Activated T-cell treated with anti-CD3 and anti-CD28 coated beads, Interleukin-2, amount 50 U/mL, for 4 hours (primary cell): ENCODE measurements at regions not wholly inside any gene's neighbourhood (a gene's known extent, or its start where the extent isn't known, plus 50 kb on each side); places are given as distances from the start of the nearest gene placed in this dataset.

Experiments
- ATAC-seq, 2 donors: fragments of 200-7000 bp; cut with Tn5 transposase; one replicate each; pipeline ENCODE4 v1.10.0; 2021
- DNase-seq: peaks from one replicate; pipeline ENCODE4 v3.0.0-alpha.2; 2020
- H3K27me3 Mint-ChIP-seq: one replicate; pipeline ENCODE4 v1.8.0; 2021; ENCODE audit warnings: low read depth, mixed read lengths
- H3K36me3 Mint-ChIP-seq: one replicate; pipeline ENCODE4 v1.8.0; 2022; ENCODE audit warnings: mixed read lengths; ENCODE audit not compliant: insufficient read depth
- H3K4me1 Mint-ChIP-seq: one replicate; pipeline ENCODE4 v1.8.0; 2021; ENCODE audit warnings: low read depth, mixed read lengths
- H3K4me3 Mint-ChIP-seq: one replicate; pipeline ENCODE4 v1.8.0; 2021; ENCODE audit warnings: mild to moderate bottlenecking, moderate library complexity, mixed read lengths
- H3K9me3 Mint-ChIP-seq: one replicate; pipeline ENCODE4 v1.8.0; 2021; ENCODE audit warnings: mixed read lengths

GRCh38 chr3:40658305-40658704 lies 133.5 kb downstream of the ZNF621 start:
- no peak for DNase-seq
- Mint-ChIP-seq H3K4me3 (no peak overlapping the region), H3K27me3 (peaks cover 9% of the 10 kb centered on the region), H3K9me3 (peaks cover 9% of the 10 kb centered on the region), H3K36me3 (no peaks in the 10 kb centered on the region), H3K4me1 (no peaks in the 10 kb centered on the region)
- ATAC-seq: no peak

GRCh38 chr3:40660554-40660953 lies 135.8 kb downstream of the ZNF621 start:
- H3K27me3 Mint-ChIP-seq: peaks cover 12% of the 10 kb centered on the region
- peaks cover 9% of the 10 kb centered on the region for H3K9me3 Mint-ChIP-seq
- ATAC-seq (no peak), DNase-seq (no peak)
- H3K4me1 Mint-ChIP-seq: no peaks in the 10 kb centered on the region
- no peak overlapping the region for H3K4me3 Mint-ChIP-seq
- no peaks in the 10 kb centered on the region for H3K36me3 Mint-ChIP-seq

GRCh38 chr3:40661284-40661683 lies 136.5 kb downstream of the ZNF621 start:
- Mint-ChIP-seq H3K4me3 (no peak overlapping the region), H3K36me3 (no peaks in the 10 kb centered on the region), H3K4me1 (no peaks in the 10 kb centered on the region), H3K27me3 (peaks cover 16% of the 10 kb centered on the region), H3K9me3 (peaks cover 9% of the 10 kb centered on the region)
- no peak for DNase-seq
- ATAC-seq: no peak

GRCh38 chr3:40663280-40663679 lies 138.5 kb downstream of the ZNF621 start:
- no peak overlapping the region for H3K4me3 Mint-ChIP-seq
- no peaks in the 10 kb centered on the region for H3K4me1 Mint-ChIP-seq
- DNase-seq: no peak
- H3K9me3 Mint-ChIP-seq: peaks cover under 1% of the 10 kb centered on the region
- H3K27me3 Mint-ChIP-seq: peaks cover 12% of the 10 kb centered on the region
- no peaks in the 10 kb centered on the region for H3K36me3 Mint-ChIP-seq
- ATAC-seq: no peak

GRCh38 chr3:40669176-40669575 lies 144.4 kb downstream of the ZNF621 start:
- Mint-ChIP-seq H3K4me1 (no peaks in the 10 kb centered on the region), H3K4me3 (no peak overlapping the region), H3K9me3 (no peaks in the 10 kb centered on the region), H3K27me3 (peaks cover 15% of the 10 kb centered on the region), H3K36me3 (no peaks in the 10 kb centered on the region)
- no peak for DNase-seq
- ATAC-seq: no peak

GRCh38 chr3:40672861-40673260 lies 148.1 kb downstream of the ZNF621 start:
- DNase-seq (no peak), ATAC-seq (no peak)
- no peaks in the 10 kb centered on the region for H3K36me3 Mint-ChIP-seq
- H3K4me3 Mint-ChIP-seq: no peak overlapping the region
- H3K27me3 Mint-ChIP-seq: peaks cover 15% of the 10 kb centered on the region
- H3K4me1 Mint-ChIP-seq: no peaks in the 10 kb centered on the region
- peaks cover 4% of the 10 kb centered on the region for H3K9me3 Mint-ChIP-seq

- H3K4me3 Mint-ChIP-seq: no peak overlapping the region
- peaks cover 4% of the 10 kb centered on the region for H3K9me3 Mint-ChIP-seq
- H3K4me1 Mint-ChIP-seq: no peaks in the 10 kb centered on the region
- no peak for DNase-seq
- H3K36me3 Mint-ChIP-seq: no peaks in the 10 kb centered on the region
- peaks cover 4% of the 10 kb centered on the region for H3K27me3 Mint-ChIP-seq
- ATAC-seq: no peak
Observed at GRCh38 chr3:40677321-40677720, 152.6 kb downstream of the ZNF621 start.

GRCh38 chr3:40677749-40678148 lies 153.0 kb downstream of the ZNF621 start:
- no peak for DNase-seq
- Mint-ChIP-seq H3K4me1 (no peaks in the 10 kb centered on the region), H3K36me3 (no peaks in the 10 kb centered on the region), H3K4me3 (no peak overlapping the region), H3K9me3 (peaks cover 4% of the 10 kb centered on the region), H3K27me3 (peaks cover 4% of the 10 kb centered on the region)
- ATAC-seq: no peak

GRCh38 chr3:40679290-40679689 lies 154.5 kb downstream of the ZNF621 start:
- no peak for ATAC-seq
- Mint-ChIP-seq H3K9me3 (peaks cover 4% of the 10 kb centered on the region), H3K27me3 (peaks cover 5% of the 10 kb centered on the region), H3K4me1 (no peaks in the 10 kb centered on the region), H3K4me3 (no peak overlapping the region), H3K36me3 (no peaks in the 10 kb centered on the region)
- DNase-seq: no peak

- DNase-seq: no peak
- H3K4me1 Mint-ChIP-seq: no peaks in the 10 kb centered on the region
- H3K4me3 Mint-ChIP-seq: no peak overlapping the region
- H3K36me3 Mint-ChIP-seq: no peaks in the 10 kb centered on the region
- no peak for ATAC-seq
- H3K9me3 Mint-ChIP-seq: no peaks in the 10 kb centered on the region
- H3K27me3 Mint-ChIP-seq: peaks cover 3% of the 10 kb centered on the region
Observed at GRCh38 chr3:40680685-40681657, 156.2 kb downstream of the ZNF621 start.

GRCh38 chr3:40681658-40682055 lies 156.9 kb downstream of the ZNF621 start:
- Mint-ChIP-seq H3K4me3 (no peak overlapping the region), H3K9me3 (no peaks in the 10 kb centered on the region), H3K4me1 (no peaks in the 10 kb centered on the region), H3K27me3 (peaks cover 7% of the 10 kb centered on the region), H3K36me3 (no peaks in the 10 kb centered on the region)
- DNase-seq (no peak), ATAC-seq (no peak)

GRCh38 chr3:40689837-40690236 lies 165.1 kb downstream of the ZNF621 start:
- DNase-seq: no peak
- Mint-ChIP-seq H3K36me3 (no peaks in the 10 kb centered on the region), H3K4me3 (no peak overlapping the region)

GRCh38 chr3:40690749-40691451 lies 166.1 kb downstream of the ZNF621 start:
- no peak for DNase-seq

More at GRCh38 chr3:40689837-40690236, 165.1 kb downstream of the ZNF621 start:
- H3K9me3 Mint-ChIP-seq: no peaks in the 10 kb centered on the region
- no peaks in the 10 kb centered on the region for H3K4me1 Mint-ChIP-seq
- H3K27me3 Mint-ChIP-seq: peaks cover 27% of the 10 kb centered on the region
- no peak for ATAC-seq

GRCh38 chr3:40691452-40691861 lies 166.7 kb downstream of the ZNF621 start:
- H3K36me3 Mint-ChIP-seq: no peaks in the 10 kb centered on the region
- ATAC-seq: no peak
- no peaks in the 10 kb centered on the region for H3K9me3 Mint-ChIP-seq
- H3K4me1 Mint-ChIP-seq: no peaks in the 10 kb centered on the region
- DNase-seq: no peak
- H3K4me3 Mint-ChIP-seq: no peak overlapping the region
- H3K27me3 Mint-ChIP-seq: peaks cover 24% of the 10 kb centered on the region

More at GRCh38 chr3:40690749-40691451, 166.1 kb downstream of the ZNF621 start:
- no peak overlapping the region for H3K4me3 Mint-ChIP-seq
- no peaks in the 10 kb centered on the region for H3K4me1 Mint-ChIP-seq
- no peaks in the 10 kb centered on the region for H3K36me3 Mint-ChIP-seq
- H3K27me3 Mint-ChIP-seq: peaks cover 27% of the 10 kb centered on the region
- H3K9me3 Mint-ChIP-seq: no peaks in the 10 kb centered on the region
- no peak for ATAC-seq

GRCh38 chr3:40695848-40696247 lies 171.1 kb downstream of the ZNF621 start:
- Mint-ChIP-seq H3K27me3 (peaks cover 14% of the 10 kb centered on the region), H3K36me3 (no peaks in the 10 kb centered on the region), H3K4me3 (no peak overlapping the region), H3K4me1 (no peaks in the 10 kb centered on the region), H3K9me3 (peaks cover 5% of the 10 kb centered on the region)
- ATAC-seq: no peak
- no peak for DNase-seq
